Activated T-helper 17 cell treated with anti-CD3 and anti-CD28 coated beads, Interleukin-2, amount 50 U/mL, for 72 hours (primary cell): ENCODE measurements at regions not wholly inside any gene's neighbourhood (a gene's known extent, or its start where the extent isn't known, plus 50 kb on each side); places are given as distances from the start of the nearest gene placed in this dataset.

Source experiments
- ATAC-seq: fragments of 150-1000 bp; cut with Tn5 transposase; replicated peaks from 2 replicates; pipeline ENCODE4 v1.10.0; 2021; ENCODE audit warnings: mild to moderate bottlenecking, moderate library complexity
- H3K27ac Mint-ChIP-seq: one replicate; pipeline ENCODE4 v1.8.0; 2022; ENCODE audit warnings: mixed read lengths
- H3K27me3 Mint-ChIP-seq: one replicate; pipeline ENCODE4 v1.8.0; 2022; ENCODE audit warnings: mixed read lengths
- H3K36me3 Mint-ChIP-seq: one replicate; pipeline ENCODE4 v1.8.0; 2022; ENCODE audit warnings: low read depth, mild to moderate bottlenecking, mixed read lengths
- H3K4me1 Mint-ChIP-seq: one replicate; pipeline ENCODE4 v1.8.0; 2022; ENCODE audit warnings: mixed read lengths
- H3K4me3 Mint-ChIP-seq: one replicate; pipeline ENCODE4 v1.8.0; 2022; ENCODE audit warnings: mild to moderate bottlenecking, mixed read lengths
- H3K9me3 Mint-ChIP-seq: one replicate; pipeline ENCODE4 v1.8.0; 2022; ENCODE audit warnings: mixed read lengths

DNA sequence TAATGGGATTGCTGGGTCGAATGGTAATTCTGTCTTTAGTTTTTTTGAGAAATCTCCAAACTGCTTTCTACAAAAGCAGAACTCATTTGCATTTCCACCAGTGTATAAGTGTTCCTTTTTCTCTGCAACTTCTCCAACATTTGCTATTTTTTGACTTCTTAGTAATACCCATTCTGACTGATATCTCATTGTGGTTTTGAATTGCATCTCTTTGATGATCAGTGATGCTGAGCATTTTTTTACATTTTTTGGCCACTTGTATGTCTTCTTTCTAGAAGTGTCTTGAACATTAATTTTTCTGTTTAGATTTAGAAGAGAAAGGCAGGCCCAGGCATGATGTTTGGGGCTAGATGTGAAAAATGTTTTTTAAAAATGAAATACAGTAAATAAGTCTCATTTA, 553.1 kb upstream of the MAN1A1 start:
- Mint-ChIP-seq H3K27me3 (no peaks in the 10 kb centered on the region), H3K9me3 (no peaks in the 10 kb centered on the region), H3K4me3 (no peak overlapping the region), H3K27ac (no peak overlapping the region), H3K4me1 (no peaks in the 10 kb centered on the region), H3K36me3 (no peaks in the 10 kb centered on the region)
- ATAC-seq, result no peak

DNA sequence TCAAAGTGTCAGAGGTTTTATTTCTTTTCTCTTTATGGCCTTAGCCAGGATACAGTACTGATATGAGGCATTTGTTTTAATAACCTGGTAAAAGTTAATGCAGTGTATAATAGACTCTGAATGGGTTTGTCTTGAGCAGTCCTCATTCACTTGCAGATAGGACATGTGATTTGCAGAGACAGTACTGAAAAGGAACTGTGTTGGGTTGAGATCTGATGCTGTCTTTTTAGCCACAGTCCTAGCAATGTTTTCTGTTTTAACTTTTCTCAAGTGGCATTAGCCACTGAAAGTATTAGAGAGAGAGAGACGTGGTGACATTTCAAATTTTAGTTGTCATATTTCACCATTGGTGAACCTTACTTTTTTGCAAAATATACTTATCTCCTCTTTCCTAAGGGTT, 547.2 kb upstream of the MAN1A1 start:
- Mint-ChIP-seq H3K36me3 (no peaks in the 10 kb centered on the region), H3K4me1 (no peaks in the 10 kb centered on the region), H3K27me3 (no peaks in the 10 kb centered on the region), H3K27ac (no peak overlapping the region), H3K9me3 (no peaks in the 10 kb centered on the region), H3K4me3 (no peak overlapping the region)
- ATAC-seq, result no peak

DNA sequence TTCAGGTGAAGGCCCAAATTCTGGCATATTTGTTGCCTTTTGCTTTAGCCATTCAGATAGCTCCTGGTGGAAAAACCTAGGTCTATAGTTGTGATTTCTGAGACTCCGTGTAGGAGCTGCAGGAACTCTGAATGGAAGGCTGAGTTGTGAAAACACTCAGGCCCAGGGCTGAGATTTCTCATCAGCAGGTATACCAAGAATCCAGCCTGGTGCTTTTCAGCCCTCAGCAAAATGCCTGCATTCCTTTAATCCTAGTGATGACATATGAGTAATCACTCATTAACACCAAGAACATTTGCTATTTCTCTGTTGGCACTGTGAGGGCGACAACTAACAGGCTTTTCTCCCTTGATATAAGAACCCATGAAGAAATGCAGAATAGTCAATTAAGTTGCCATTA, 546.1 kb upstream of the MAN1A1 start:
- no peaks in the 10 kb centered on the region for H3K9me3 Mint-ChIP-seq
- H3K27ac Mint-ChIP-seq, result no peak overlapping the region
- H3K4me3 Mint-ChIP-seq, result no peak overlapping the region
- H3K36me3 Mint-ChIP-seq, result no peaks in the 10 kb centered on the region
- H3K27me3 Mint-ChIP-seq, result no peaks in the 10 kb centered on the region
- ATAC-seq, result no peak
- no peaks in the 10 kb centered on the region for H3K4me1 Mint-ChIP-seq

DNA sequence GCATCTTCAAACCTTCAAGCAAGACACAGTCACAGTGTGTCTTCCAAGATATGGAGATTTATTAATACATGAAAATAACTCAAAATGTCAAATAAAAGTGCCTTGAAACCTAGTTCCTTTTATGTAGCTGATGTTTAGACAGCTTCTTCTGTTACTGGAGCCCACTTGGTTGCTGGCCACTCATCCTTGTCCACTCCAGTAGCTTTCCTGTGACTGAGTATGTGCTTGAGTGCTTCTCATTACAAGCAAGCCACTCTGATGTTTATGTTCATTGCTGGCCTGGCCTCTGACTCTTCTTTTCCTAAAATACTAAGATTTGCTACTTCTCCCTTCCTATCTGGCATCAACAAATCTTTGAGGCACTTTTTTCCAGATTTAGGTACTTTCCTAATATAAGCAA, 545.2 kb upstream of the MAN1A1 start:
- H3K27me3 Mint-ChIP-seq, result no peaks in the 10 kb centered on the region
- H3K4me1 Mint-ChIP-seq, result no peaks in the 10 kb centered on the region
- H3K36me3 Mint-ChIP-seq, result no peaks in the 10 kb centered on the region
- ATAC-seq, result no peak
- no peak overlapping the region for H3K27ac Mint-ChIP-seq
- H3K4me3 Mint-ChIP-seq, result no peak overlapping the region
- H3K9me3 Mint-ChIP-seq, result no peaks in the 10 kb centered on the region

DNA sequence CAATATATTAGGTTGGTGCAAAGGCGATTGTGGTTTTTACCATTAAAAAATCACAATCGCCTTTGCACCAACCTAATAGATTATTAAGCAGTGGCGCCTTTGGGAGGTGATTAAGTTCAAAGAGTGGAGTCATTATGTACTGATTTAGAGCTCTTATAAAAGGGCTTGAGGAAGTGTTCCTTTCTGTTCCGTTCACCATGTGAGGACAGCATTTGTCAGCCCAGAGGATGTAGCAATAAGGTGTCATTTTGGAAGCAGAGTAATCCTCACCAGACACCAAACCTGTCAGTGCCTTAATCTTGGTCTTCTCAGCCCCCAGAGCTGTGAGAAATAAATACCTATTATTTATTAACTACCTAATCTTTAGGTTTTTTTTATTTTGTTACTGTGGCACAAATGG, 542.1 kb upstream of the MAN1A1 start:
- Mint-ChIP-seq H3K27ac (no peak overlapping the region), H3K27me3 (peaks cover 3% of the 10 kb centered on the region), H3K36me3 (no peaks in the 10 kb centered on the region), H3K9me3 (no peaks in the 10 kb centered on the region), H3K4me3 (no peak overlapping the region), H3K4me1 (no peaks in the 10 kb centered on the region)
- ATAC-seq, result no peak

DNA sequence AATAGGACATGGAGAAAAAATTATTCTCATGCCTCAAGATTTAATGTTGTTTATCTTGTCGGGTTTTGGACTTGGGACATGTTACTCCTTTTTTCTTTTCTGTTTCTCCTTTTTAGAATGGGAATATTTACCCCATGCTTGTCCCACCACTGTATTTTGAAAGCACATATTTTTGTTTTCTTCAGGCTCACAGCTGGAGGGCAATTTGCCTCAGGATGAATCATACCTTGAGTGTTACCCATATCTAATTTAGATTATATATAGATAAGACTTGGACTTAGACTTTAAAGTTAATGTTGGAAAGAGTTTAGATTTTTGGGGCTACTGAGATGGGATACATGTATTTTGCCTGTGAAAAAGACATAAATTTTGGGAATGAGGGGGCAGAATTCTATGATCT, 541.6 kb upstream of the MAN1A1 start:
- Mint-ChIP-seq H3K36me3 (no peaks in the 10 kb centered on the region), H3K9me3 (no peaks in the 10 kb centered on the region), H3K27ac (no peak overlapping the region), H3K4me1 (no peaks in the 10 kb centered on the region), H3K4me3 (no peak overlapping the region), H3K27me3 (peaks cover 3% of the 10 kb centered on the region)
- no peak for ATAC-seq

DNA sequence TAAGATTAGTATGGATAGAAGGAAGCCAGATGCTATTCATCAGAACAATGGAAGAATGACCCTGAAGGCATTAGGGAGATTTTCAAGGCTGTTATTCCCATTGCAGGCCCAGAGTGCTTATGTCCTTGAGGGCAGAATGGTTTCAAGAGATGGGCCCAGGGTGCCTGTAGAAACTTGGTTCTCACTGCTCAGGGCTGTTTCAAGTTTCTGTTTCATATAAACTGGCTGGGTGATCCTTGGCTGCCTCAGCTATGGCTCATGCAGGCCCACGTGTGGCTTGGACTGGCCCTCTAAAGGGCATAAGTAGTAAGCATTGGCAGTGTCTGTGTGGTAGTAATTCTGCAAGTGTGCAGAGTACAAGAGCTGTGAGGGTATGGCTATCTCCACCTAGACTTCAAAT, 540.9 kb upstream of the MAN1A1 start:
- Mint-ChIP-seq H3K9me3 (no peaks in the 10 kb centered on the region), H3K4me1 (no peaks in the 10 kb centered on the region), H3K36me3 (no peaks in the 10 kb centered on the region), H3K27me3 (peaks cover 3% of the 10 kb centered on the region), H3K27ac (no peak overlapping the region), H3K4me3 (no peak overlapping the region)
- ATAC-seq, result peak; percentile 39

DNA sequence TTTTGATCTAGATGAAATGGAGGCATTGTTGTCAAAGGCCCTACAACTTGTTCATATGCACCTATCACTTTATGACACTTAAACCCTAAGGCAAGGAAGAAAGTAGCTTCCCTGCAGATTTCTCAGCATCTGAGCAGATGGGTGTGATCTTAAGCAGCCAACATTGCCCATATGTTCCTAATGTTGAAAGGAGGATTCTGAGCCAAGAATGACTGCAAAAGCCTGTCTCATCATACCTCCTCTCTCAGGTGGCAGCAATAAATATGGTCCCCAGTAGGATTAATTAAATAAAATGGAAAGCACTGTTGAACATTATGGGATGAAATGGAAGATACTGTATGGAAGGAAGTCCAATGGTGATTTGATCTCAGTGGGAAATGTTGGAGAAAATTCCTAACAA, 538.1 kb upstream of the MAN1A1 start:
- H3K27ac Mint-ChIP-seq, result no peak overlapping the region
- no peak for ATAC-seq
- no peak overlapping the region for H3K4me3 Mint-ChIP-seq
- peaks cover 4% of the 10 kb centered on the region for H3K4me1 Mint-ChIP-seq
- H3K36me3 Mint-ChIP-seq, result no peaks in the 10 kb centered on the region
- H3K27me3 Mint-ChIP-seq, result peaks cover 6% of the 10 kb centered on the region
- peaks cover 5% of the 10 kb centered on the region for H3K9me3 Mint-ChIP-seq

DNA sequence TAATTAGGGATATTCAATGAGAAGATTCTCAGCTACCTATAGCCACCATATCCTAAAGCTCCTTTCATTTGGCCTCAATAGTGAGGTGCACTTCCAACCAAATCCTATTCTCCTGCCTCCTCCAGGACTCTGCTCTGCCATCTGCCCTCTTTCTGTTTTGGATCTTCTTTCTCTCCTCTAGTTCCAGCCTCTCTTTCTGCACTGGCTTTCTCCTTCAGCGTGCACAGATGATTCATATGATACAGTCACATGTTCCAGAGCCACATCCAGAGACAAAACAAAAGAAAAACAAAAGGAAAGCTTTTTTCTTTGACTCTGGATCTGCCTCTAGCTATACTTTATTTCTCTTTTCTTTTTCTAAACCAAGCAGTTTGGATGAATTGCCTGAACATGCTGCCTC, 531.9 kb upstream of the MAN1A1 start:
- H3K4me1 Mint-ChIP-seq, result peaks cover 4% of the 10 kb centered on the region
- no peak for ATAC-seq
- H3K27me3 Mint-ChIP-seq, result peaks cover 3% of the 10 kb centered on the region
- H3K36me3 Mint-ChIP-seq, result no peaks in the 10 kb centered on the region
- H3K27ac Mint-ChIP-seq, result no peak overlapping the region
- no peak overlapping the region for H3K4me3 Mint-ChIP-seq
- H3K9me3 Mint-ChIP-seq, result peaks cover 5% of the 10 kb centered on the region

DNA sequence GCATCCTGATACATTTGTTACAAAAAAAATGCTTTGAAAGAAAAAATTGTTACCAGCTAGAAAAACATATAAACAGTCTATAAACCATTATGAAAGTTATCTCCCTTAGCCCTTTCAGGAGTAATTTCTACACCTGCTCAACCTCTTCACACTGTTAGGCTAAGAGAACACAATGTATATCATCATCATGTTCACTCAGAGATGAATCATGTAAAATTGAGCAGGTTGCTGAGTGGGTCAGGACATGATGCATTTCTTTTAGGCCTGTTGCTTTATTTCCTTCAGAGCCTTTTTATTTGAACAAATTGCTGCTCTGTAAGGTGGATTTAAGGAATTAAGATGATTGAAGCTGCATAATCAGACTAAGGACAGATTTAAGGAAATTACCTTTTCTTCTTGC, 531.3 kb upstream of the MAN1A1 start:
- H3K9me3 Mint-ChIP-seq, result peaks cover 5% of the 10 kb centered on the region
- H3K4me1 Mint-ChIP-seq, result peaks cover 4% of the 10 kb centered on the region
- H3K27me3 Mint-ChIP-seq, result peaks cover 7% of the 10 kb centered on the region
- no peak overlapping the region for H3K27ac Mint-ChIP-seq
- H3K36me3 Mint-ChIP-seq, result no peaks in the 10 kb centered on the region
- no peak overlapping the region for H3K4me3 Mint-ChIP-seq
- peak; percentile 19 for ATAC-seq

DNA sequence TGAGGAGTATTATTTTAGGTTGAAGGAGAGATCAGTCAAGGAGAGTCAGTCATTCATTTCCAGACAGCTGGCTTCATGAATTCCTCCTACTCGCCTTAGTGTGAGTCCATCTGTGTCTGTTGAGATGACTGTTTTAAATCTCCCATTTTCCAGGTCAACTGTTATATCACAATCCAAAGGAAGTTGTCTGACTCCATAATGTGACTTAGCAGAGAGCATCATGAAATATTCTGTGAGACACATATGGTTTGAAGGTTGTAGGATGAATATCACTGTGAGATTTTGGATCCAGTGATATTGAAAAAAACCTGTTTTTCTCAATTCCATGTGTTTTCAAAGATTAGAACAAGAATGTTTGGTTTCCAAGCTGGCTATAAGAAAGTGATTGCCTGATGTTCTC, 530.2 kb upstream of the MAN1A1 start:
- peaks cover 5% of the 10 kb centered on the region for H3K9me3 Mint-ChIP-seq

DNA sequence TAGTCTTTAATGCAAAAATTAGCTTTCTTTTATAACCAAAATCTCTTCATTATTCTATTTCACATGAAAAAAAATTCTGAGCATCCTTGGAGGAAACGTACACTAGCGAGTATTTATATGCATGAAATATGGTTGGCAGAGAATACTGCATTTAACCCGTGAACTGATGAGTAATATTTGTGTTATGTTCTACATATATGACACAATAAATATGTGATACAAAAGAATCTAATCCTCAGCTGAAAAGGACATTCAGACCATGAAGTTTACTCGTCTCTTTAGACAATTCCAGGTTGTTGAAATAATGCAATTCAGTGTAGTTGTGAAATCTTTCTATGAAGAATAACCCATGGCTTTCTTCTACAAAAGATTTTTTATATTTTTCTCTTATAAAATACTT, 524.8 kb upstream of the MAN1A1 start:
- no peaks in the 10 kb centered on the region for H3K36me3 Mint-ChIP-seq
- H3K4me1 Mint-ChIP-seq, result no peaks in the 10 kb centered on the region
- ATAC-seq, result no peak
- H3K27me3 Mint-ChIP-seq, result peaks cover 6% of the 10 kb centered on the region
- H3K9me3 Mint-ChIP-seq, result no peaks in the 10 kb centered on the region
- H3K4me3 Mint-ChIP-seq, result no peak overlapping the region
- H3K27ac Mint-ChIP-seq, result no peak overlapping the region

More for the DNA sequence above, 530.2 kb upstream of the MAN1A1 start:
- Mint-ChIP-seq H3K4me1 (peaks cover 4% of the 10 kb centered on the region), H3K36me3 (no peaks in the 10 kb centered on the region), H3K27me3 (peaks cover 9% of the 10 kb centered on the region), H3K4me3 (no peak overlapping the region), H3K27ac (no peak overlapping the region)
- ATAC-seq, result no peak

DNA sequence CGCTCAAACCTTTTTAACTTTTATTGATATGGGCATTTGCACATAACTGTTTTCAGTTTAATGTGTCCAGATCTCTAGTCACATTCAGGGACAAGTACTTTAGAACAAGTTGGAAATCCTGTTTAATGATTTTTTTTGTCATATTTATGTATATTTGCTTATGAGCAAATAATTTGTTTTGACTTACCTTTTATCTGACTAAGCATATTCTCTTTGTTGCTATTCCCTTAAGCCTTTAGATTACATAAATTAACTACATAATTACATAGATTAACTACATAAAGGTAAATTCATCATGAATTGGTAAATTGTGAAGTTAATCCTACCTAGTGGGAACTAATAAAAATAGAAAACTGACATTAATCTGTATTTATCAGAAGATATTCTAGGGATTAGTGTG, 523.5 kb upstream of the MAN1A1 start:
- no peaks in the 10 kb centered on the region for H3K36me3 Mint-ChIP-seq
- peaks cover 6% of the 10 kb centered on the region for H3K27me3 Mint-ChIP-seq
- no peak for ATAC-seq
- no peak overlapping the region for H3K27ac Mint-ChIP-seq
- no peaks in the 10 kb centered on the region for H3K4me1 Mint-ChIP-seq
- H3K4me3 Mint-ChIP-seq, result no peak overlapping the region
- no peaks in the 10 kb centered on the region for H3K9me3 Mint-ChIP-seq

DNA sequence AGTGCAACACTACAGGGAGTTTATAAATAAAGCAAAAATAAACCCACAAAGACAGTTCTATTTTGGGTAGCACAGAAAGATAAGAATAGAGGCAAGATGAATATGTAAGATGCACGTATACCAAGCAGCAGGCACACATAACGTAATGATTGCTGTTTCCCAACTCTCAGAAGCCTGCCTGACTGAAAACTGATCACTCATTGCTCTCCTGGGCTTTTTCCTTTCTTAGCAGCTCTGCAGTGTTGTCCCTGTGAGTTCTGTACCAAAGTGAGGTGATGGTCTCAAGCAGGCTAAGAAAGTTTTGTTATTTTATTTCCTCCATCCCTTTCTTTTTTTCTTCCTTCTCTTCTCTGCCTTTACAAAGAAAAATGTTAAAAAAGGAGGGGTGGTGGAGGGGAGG, 522.0 kb upstream of the MAN1A1 start:
- Mint-ChIP-seq H3K27me3 (peaks cover 6% of the 10 kb centered on the region), H3K4me1 (no peaks in the 10 kb centered on the region), H3K4me3 (no peak overlapping the region), H3K36me3 (no peaks in the 10 kb centered on the region), H3K27ac (no peak overlapping the region), H3K9me3 (no peaks in the 10 kb centered on the region)
- ATAC-seq, result no peak

DNA sequence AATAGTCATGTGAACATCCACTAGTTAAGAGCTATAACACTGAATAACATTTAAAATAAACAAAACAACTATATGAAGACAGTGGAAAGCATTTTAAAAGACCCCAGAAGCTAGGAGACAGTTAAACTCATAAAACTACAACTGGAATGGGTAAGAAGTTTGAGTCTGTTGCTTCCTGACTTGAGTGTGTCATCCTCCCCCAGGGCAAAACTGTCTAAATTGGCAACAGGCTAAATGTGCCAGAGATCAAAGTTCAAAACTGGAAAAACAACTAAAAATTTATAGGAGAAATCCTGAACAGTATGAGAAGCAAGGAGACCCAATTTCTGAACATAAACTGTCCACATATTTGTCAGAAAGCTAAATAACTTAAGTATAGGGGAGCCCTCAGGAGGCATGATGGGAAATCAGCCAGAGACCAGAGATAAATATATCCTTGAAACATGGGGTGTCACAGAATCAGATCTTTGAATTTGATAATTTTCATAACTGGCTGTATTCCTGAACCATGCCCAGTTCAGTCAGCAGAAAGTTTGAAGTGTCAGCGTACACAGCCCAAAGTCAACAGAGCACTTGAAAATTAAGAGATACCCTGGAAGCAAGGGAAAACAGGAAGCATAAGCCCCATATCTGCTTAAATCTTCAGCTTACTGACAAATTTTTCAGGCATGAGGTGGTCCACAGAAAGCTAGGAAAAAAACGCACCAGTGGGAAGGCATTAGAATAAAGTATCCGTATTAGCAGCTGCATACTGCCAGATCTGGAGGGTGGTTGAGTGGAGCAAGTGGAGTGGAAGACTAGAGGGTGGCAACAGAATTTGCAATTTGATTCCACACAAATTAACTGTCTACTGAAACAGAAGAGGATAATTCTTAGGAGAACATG, 516.1 kb upstream of the MAN1A1 start:
- Mint-ChIP-seq H3K9me3 (peaks cover 5% of the 10 kb centered on the region), H3K27ac (no peak overlapping the region), H3K36me3 (no peaks in the 10 kb centered on the region), H3K4me3 (no peak overlapping the region), H3K27me3 (peaks cover 26% of the 10 kb centered on the region), H3K4me1 (no peaks in the 10 kb centered on the region)
- ATAC-seq, result no peak

DNA sequence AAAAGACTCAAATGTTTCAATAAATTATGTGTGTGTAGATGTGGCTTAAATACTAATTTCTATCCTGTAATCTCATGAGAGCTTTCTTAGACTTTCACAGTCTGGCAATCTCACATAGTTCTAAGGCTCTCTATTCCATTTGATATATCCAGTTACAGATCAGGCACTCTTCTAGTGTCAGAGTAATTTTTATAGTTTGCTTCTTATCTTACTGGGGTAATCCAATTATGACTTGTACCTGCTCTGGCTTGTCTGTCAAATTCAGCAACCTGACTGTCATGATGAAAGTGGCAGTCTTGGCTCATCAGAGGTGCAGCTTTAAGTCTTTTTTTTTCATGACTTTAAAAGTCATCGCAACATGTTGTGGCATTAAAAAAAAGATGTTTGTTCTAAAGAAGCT, 513.2 kb upstream of the MAN1A1 start:
- ATAC-seq, result no peak
- H3K27me3 Mint-ChIP-seq, result peaks cover 26% of the 10 kb centered on the region
- no peaks in the 10 kb centered on the region for H3K36me3 Mint-ChIP-seq
- peaks cover 5% of the 10 kb centered on the region for H3K9me3 Mint-ChIP-seq
- H3K27ac Mint-ChIP-seq, result no peak overlapping the region
- no peak overlapping the region for H3K4me3 Mint-ChIP-seq
- no peaks in the 10 kb centered on the region for H3K4me1 Mint-ChIP-seq
